ENCODE measurements at regions not wholly inside any gene's neighbourhood (a gene's known extent, or its start where the extent isn't known, plus 50 kb on each side); places are given as distances from the start of the nearest gene placed in this dataset.

DNA sequence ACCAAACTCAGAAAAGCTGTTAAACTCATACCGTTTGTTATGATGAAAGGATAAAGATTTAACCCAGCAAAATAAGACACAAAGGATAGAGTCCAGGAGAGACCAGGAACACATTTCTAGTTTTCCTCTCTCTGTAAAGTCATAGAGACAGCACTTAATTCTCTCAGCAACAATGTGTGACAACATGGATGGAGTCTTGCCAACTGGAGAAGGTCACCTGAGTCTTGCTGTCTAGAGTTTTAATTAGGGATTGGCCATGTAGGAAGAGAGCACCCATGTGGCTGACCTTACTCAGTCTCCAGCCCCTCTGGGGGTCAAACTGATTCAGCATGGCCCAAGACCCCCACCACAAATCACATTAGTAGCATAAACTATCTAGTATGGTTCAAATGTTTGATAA is 151.0 kb upstream of the ATF7IP start:
- TF ChIP-seq, protein P1, sequence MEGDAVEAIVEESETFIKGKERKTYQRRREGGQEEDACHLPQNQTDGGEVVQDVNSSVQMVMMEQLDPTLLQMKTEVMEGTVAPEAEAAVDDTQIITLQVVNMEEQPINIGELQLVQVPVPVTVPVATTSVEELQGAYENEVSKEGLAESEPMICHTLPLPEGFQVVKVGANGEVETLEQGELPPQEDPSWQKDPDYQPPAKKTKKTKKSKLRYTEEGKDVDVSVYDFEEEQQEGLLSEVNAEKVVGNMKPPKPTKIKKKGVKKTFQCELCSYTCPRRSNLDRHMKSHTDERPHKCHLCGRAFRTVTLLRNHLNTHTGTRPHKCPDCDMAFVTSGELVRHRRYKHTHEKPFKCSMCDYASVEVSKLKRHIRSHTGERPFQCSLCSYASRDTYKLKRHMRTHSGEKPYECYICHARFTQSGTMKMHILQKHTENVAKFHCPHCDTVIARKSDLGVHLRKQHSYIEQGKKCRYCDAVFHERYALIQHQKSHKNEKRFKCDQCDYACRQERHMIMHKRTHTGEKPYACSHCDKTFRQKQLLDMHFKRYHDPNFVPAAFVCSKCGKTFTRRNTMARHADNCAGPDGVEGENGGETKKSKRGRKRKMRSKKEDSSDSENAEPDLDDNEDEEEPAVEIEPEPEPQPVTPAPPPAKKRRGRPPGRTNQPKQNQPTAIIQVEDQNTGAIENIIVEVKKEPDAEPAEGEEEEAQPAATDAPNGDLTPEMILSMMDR (IDR thresholded peaks at IDR 0.05): no peak

DNA sequence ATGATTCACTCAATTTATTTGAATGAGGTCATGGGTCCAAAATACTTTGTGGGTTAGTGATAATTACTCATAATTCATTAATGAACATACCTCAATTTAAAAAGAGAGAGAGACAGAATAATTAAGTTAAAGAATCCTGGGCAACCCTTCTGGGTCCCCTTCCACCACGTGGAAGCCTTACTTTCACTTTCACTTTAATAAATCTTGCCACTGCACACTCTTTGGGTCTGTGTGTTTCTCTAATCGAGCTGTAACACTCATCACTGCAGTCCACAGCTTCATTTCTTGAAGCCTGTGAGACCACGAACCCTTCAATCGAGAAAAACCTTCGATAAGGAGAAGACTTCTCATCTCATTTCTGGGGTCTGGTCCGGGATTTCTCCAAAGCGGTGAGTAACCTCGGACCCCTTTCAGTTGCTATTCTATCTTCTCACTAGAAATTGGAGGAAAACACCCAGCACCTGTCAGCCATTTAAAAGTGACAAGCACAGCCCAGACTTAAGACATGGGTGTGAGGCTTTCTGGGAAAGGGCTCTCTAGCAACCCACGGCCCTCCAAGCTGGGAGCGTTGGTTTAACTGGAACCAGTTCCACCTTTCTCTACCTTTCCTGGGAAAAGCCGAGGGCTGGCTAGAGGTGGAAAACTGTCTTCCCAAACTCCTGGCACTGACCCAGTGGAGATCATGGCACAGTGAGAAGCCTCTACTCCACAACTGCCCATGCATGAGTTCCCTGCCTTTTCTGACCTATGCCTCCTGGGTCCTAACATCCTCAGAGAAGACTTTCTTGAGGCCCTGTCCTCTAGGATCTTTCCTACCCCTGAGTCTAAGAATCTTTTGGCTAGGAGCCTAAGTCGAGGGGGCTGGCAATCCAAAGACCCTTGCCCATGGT is 148.8 kb upstream of the ATF7IP start:
- TF ChIP-seq, protein P1 (IDR thresholded peaks at IDR 0.05): no peak

DNA sequence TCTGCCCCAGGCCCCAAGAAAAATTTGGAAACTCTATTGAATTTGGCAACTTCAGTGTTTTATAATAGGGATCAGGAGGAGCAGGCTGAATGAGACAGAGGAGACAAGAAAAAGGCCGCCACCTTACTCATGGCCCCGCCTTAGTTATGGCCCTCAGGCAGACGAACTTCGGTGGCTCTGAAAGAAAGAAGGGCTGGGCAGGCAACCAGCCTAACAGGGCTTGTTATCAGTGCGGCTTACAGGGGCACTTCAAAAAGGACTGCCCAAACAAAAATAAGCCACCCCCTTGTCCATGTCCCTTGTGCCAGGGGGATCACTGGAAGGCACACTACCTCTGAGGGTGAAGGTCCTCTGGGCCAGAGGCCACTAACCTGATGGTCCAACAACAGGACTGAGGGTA is 146.3 kb upstream of the ATF7IP start:
- TF ChIP-seq, protein P1 (IDR thresholded peaks at IDR 0.05): no peak

DNA sequence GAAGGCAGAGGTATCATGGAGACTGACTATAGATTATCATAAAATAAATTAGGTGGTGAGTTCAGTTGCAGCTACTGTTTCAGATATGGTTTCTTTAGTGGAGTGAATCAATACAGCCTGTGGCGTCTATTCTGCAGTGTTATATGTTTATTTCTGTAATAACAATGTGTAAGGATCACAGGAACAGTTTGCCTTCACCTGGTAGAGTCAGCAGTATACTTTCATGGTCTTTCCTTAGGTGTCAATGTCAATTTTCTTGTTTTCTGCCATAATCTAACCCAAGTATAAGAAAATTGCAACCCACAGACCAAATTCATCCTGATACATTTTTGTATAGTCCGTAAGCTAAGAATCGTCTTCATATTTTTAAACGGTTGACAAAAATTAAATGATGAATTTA is 140.4 kb upstream of the ATF7IP start:
- TF ChIP-seq, protein P1 (IDR thresholded peaks at IDR 0.05): no peak

DNA sequence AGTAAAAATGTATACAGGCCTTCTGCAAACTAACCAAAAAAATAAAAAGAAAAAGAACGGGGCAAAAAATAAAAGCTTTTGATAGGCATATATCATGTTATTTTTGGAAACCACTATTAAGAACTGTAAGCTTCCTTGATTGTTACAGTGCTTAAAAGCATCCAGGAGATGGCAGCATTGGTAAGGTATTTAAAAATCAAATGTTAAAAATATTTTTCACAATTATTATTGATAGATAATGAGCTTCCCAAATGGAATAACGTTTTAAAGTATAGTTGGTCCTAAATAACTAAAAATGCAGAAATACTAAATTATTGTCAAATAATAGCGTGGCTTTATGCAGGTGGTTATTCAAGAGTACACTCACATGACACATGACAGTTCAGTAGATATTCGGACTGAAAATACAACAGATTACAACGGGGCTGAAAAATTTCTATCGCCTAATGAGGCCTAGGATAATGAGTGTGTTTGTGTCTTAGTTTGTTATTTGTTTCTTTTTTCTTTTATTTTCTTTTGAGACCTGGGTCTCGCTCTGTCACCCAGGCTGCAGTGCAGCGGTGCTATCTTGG is 127.2 kb upstream of the ATF7IP start:
- TF ChIP-seq, protein P1 (IDR thresholded peaks at IDR 0.05): peak; percentile 71

DNA sequence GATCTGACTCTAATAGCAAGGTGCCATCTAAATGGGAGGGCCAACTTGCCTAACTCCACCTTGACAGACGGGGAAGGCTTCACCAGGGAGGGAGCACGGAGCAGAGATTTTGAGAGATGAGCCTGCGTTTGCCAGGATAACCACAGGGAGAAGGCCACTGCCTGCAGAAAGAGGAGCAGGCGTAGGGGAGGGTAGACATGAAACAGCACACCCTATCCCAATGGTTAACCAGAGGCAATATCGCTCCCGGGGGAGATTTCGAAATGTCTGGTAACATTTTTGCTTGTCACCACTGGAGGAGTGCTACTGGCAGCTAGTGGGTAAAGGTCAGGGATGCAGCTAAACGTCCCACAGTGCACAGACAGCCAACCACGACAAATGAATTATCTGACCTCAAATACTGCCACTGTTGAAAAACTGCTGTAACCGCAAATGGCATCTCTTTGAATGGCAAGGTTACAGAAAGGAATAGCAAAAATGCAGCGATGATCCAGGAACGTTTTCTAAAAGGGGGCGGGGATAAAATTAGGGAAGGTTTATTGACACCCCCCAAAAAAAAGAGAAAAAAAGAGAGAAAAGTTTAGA is 126.0 kb upstream of the ATF7IP start:
- TF ChIP-seq, protein P1 (IDR thresholded peaks at IDR 0.05): no peak

DNA sequence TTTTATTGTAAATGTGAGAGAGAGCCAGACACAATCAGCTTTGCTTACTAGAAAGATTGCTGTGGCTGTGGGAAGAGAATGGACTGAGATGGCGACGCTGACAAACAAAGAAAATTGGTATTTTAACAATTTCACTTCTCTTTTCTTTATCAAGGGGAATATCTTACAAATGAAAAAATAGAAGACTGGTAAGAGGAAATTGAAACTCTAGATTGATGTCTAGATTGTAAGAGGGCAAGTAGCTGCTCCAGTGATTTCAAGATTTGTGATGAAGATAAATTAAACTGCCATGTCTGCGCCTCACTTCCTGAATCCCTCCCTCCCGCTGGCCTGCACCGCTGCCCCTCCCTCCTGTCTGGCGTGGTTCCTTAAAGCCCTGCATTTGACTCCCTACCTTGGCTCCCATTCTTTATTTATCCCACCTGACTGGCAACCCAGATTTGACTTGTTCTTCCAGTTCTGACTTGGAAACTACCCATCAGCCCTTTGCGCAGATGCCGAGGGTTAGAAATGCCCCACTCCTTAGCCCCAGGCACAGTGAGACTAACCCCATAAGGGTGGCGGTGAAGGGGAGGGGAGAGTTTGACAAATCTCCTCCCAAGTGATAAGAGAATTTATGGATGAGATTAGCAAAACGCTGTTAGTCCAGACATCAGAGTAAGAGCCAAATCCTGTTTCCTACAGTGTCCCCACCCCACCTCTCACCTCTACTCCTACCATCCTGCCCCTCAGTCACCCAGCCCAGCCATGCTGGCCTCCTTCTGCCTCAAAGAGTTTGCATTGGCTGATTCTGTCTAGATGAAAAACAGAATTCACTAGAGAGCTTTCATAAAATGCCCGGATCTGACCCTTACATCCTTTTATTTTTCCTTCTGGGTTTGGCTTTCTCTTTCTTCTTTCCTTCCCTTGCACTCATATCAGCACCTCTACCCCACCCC is 125.3 kb upstream of the ATF7IP start:
- TF ChIP-seq, protein P1 (IDR thresholded peaks at IDR 0.05): no peak
